HepG2 (cell line): ENCODE measurements at regions not wholly inside any gene's neighbourhood (a gene's known extent, or its start where the extent isn't known, plus 50 kb on each side); places are given as distances from the start of the nearest gene placed in this dataset.

ENCODE experiments used
- ATAC-seq: fragments of 200-7000 bp; cut with Tn5 transposase; 3 replicates; pipeline ENCODE4 v1.9.1; 2020; ENCODE audit warnings: mild to moderate bottlenecking, moderate library complexity
- BruUV-seq: library from RNA; stranded (reverse); fragments of 400-500 nt; replicated peaks from 2 replicates; lab custom pipeline; 2021; lab: Mats Ljungman, UMichigan
- CTCF ChIA-PET: fragments of 300-600 bp; formaldehyde crosslinking; extraction: SDS; loops from one replicate; lab custom pipeline; 2021; ENCODE audit warnings: low total read pairs, inconsistent platforms, low intra/inter-chr PET ratio; lab: Yijun Ruan, JAX
- POLR2A ChIA-PET: fragments of 350-600 bp; sonication (Branson Sonifier 250); formaldehyde crosslinking; loops from one replicate; lab custom pipeline; 2020; ENCODE audit warnings: antibody characterized with exemption, inconsistent platforms; lab: Yijun Ruan, JAX
- DNase-seq: peaks from one replicate; pipeline ENCODE4 v3.0.0-alpha.2; 2015; ENCODE audit warnings: low spot score
- FAIRE-seq: peaks from 3 replicates; lab custom pipeline; 2011; peaks lifted over from hg19 to GRCh38; lab: Jason Lieb, UNC
- H2AFZ ChIP-seq: one replicate; pipeline ENCODE4 v1.6.1; 2011; ENCODE audit warnings: low read length, inconsistent platforms
- H3K27ac ChIP-seq: fragments of 300-600 bp; 3 replicates; pipeline ENCODE4 v1.8.0; 2011; ENCODE audit warnings: mixed run types, mild to moderate bottlenecking, mixed read lengths, low read length, inconsistent platforms; ENCODE audit not compliant: insufficient read depth; ENCODE audit errors: extremely low read length
- H3K27me3 ChIP-seq, 2 experiments: fragments of 200-600 bp in 1 of 2; 2 replicates in 1 of 2; 3 replicates in 1 of 2; pipeline versions ENCODE4 v1.6.0 to v1.8.0; 2011; ENCODE audit warnings: low read length in 2 of 2, mild to moderate bottlenecking in 2 of 2, moderate library complexity in 2 of 2, inconsistent platforms in 1 of 2; ENCODE audit not compliant: insufficient read depth in 2 of 2, control insufficient read depth in 1 of 2
- H3K36me3 ChIP-seq, 2 experiments: fragments of 200-600 bp in 1 of 2; replicated peaks in 1 of 2; 2 replicates in 1 of 2; 3 replicates in 1 of 2; pipeline versions ENCODE4 v1.5.1 to v1.8.0; 2011; ENCODE audit warnings: low read length in 2 of 2, inconsistent platforms in 1 of 2; ENCODE audit not compliant: insufficient read depth in 2 of 2, control insufficient read depth in 1 of 2
- H3K4me1 ChIP-seq: 2 replicates; pipeline ENCODE4 v1.5.1; 2012; ENCODE audit warnings: low read length, inconsistent platforms; ENCODE audit not compliant: insufficient read depth
- H3K4me2 ChIP-seq: 2 replicates; pipeline ENCODE4 v1.6.0; 2011; ENCODE audit warnings: low read depth, low read length, inconsistent platforms
- H3K4me3 ChIP-seq, 3 experiments: fragments of 200-600 bp in 1 of 3; sonication (generic), shearing (Covaris generic) in 1 of 3; replicated peaks in 1 of 3; 2 replicates each; pipeline ENCODE4 v1.5.1; 2011 to 2016; ENCODE audit warnings: low read length in 3 of 3, inconsistent platforms in 2 of 3, low read depth in 2 of 3, mild to moderate bottlenecking in 2 of 3, control low read depth in 1 of 3, mixed read lengths in 1 of 3; ENCODE audit not compliant: insufficient read depth in 1 of 3
- H3K79me2 ChIP-seq: one replicate; pipeline ENCODE4 v1.6.1; 2011; ENCODE audit warnings: low read length, inconsistent platforms; ENCODE audit not compliant: insufficient read depth
- H3K9ac ChIP-seq: 2 replicates; pipeline ENCODE4 v1.6.0; 2011; ENCODE audit warnings: mild to moderate bottlenecking, low read depth, low read length, inconsistent platforms; ENCODE audit not compliant: insufficient read depth
- H3K9me3 ChIP-seq: 2 replicates; pipeline ENCODE4 v1.5.1; 2012; ENCODE audit warnings: mild to moderate bottlenecking, low read length
- H4K20me1 ChIP-seq: 2 replicates; pipeline ENCODE4 v1.6.0; 2011; ENCODE audit warnings: inconsistent platforms, mild to moderate bottlenecking, low read length, moderate library complexity; ENCODE audit not compliant: insufficient read depth
- HES4 ChIP-seq: sonication (generic); formaldehyde crosslinking; IDR thresholded peaks from 2 replicates; pipeline ENCODE4 v1.9.0; 2021; ENCODE audit warnings: mild to moderate bottlenecking, missing genetic modification reagents, borderline replicate concordance
- KLF16 ChIP-seq, 2 experiments: sonication (generic) in 1 of 2; formaldehyde crosslinking in 1 of 2; IDR thresholded peaks; 2 replicates each; pipeline versions ENCODE4 v1.6.1 to v1.8.0; 2016 to 2023; ENCODE audit warnings: missing genetic modification reagents in 2 of 2, missing compliant biosample characterization in 1 of 2
- NCOA2 ChIP-seq: sonication (generic); formaldehyde crosslinking; IDR thresholded peaks from 2 replicates; pipeline ENCODE4 v1.8.0; 2022; ENCODE audit warnings: inconsistent platforms
- NFE2 ChIP-seq: sonication (generic); formaldehyde crosslinking; IDR thresholded peaks from 2 replicates; pipeline ENCODE4 v1.4.0; 2020; ENCODE audit warnings: missing genetic modification reagents
- TCF7 ChIP-seq: sonication (generic); IDR thresholded peaks from 2 replicates; pipeline ENCODE4 v1.6.1; 2016; ENCODE audit warnings: antibody characterized with exemption, low read depth
- TOE1 ChIP-seq: sonication (generic); formaldehyde crosslinking; IDR thresholded peaks from 2 replicates; pipeline ENCODE4 v1.4.0; 2020; ENCODE audit warnings: mild to moderate bottlenecking, missing genetic modification reagents
- ZNF337 ChIP-seq: sonication (generic); formaldehyde crosslinking; IDR thresholded peaks from 2 replicates; pipeline ENCODE4 v1.5.1; 2020; ENCODE audit warnings: missing genetic modification reagents, low read depth, mild to moderate bottlenecking, borderline replicate concordance
- ZNF616 ChIP-seq: sonication (generic); formaldehyde crosslinking; IDR thresholded peaks from 2 replicates; pipeline ENCODE4 v1.5.0; 2020; ENCODE audit warnings: low read depth, mild to moderate bottlenecking, missing genetic modification reagents
- ZNF724P ChIP-seq: sonication (generic); formaldehyde crosslinking; IDR thresholded peaks from 2 replicates; pipeline ENCODE4 v1.8.0; 2022; ENCODE audit warnings: missing genetic modification reagents, borderline replicate concordance
- ZNF782 ChIP-seq: sonication (generic); formaldehyde crosslinking; IDR thresholded peaks from 2 replicates; pipeline ENCODE4 v1.4.0; 2020; ENCODE audit warnings: missing genetic modification reagents, mild to moderate bottlenecking, borderline replicate concordance
- WGBS: methylation state at CpG from one replicate; pipeline ENCODE4 v1.1.6; 2017; ENCODE audit warnings: low lambda C conversion rate; 5-methylcytosine and 5-hydroxymethylcytosine counted together
- in situ Hi-C: cut with HindIII; loops from 2 replicates; pipeline ENCODE4 v1.10.0; 2017; ENCODE audit warnings: low pct_unique_long_range_greater_than_20kb; ENCODE audit not compliant: extremely low pct_ligation_motif_present
- intact Hi-C: fragments of 100-400 bp; cut with micrococcal nuclease; formaldehyde crosslinking; loops from one replicate; pipeline ENCODE4 v1.10.0; 2022; ENCODE audit not compliant: unreplicated experiment
- TF ChIP-seq, protein P1 (sequence below): sonication (generic); formaldehyde crosslinking; IDR thresholded peaks from 2 replicates; pipeline ENCODE4 v1.4.0; 2020; ENCODE audit warnings: mild to moderate bottlenecking, missing genetic modification reagents
- TF ChIP-seq, protein P2 (sequence below): sonication (generic); formaldehyde crosslinking; conservative IDR thresholded peaks from 2 replicates; pipeline ENCODE4 v1.5.0; 2020; ENCODE audit warnings: missing genetic modification reagents
- TF ChIP-seq, protein P3 (sequence below): IDR thresholded peaks from 2 replicates; pipeline ENCODE4 v1.6.1; 2012; ENCODE audit warnings: low read length, improper control_type of control experiment
- TF ChIP-seq, protein P4 (sequence below): sonication (generic); formaldehyde crosslinking; IDR thresholded peaks from 2 replicates; pipeline ENCODE4 v1.8.1; 2023; ENCODE audit warnings: mild to moderate bottlenecking, moderate library complexity, missing genetic modification reagents
- TF ChIP-seq, protein P5 (sequence below): IDR thresholded peaks from 2 replicates; pipeline ENCODE4 v1.6.1; 2016
- TF ChIP-seq, protein P6 (sequence below): sonication (generic); formaldehyde crosslinking; IDR thresholded peaks from 2 replicates; pipeline ENCODE4 v1.4.0; 2020; ENCODE audit warnings: mild to moderate bottlenecking, missing genetic modification reagents

DNA sequence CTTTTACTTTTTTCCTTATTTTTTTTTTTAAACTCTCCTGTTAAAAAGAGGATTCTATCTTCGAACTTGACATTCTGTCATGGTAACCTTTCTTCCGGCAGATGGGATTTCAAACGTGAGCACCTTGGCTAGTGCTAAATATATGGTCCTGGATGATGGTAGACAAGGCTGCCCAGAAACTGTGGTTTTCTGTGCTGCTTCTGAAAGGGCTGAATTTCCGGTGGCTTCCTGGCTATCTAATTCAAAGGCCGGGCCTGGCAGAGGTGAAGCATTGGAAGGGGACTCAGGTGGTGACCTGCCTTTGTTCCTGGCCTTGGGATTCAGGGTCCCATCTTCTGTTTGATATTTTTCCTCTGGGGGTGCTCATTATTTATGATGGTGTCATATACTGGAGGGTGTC is 118.6 kb upstream of the MYL2 start:
- no peak for ATAC-seq
- Histone ChIP-seq H3K9me3 (no peaks in the 10 kb centered on the region), H4K20me1 (no peaks in the 10 kb centered on the region), H3K27me3 (peaks cover 1 to 36% of the 10 kb centered on the region in 2 experiments; a peak in 4 of 5 replicates), H3K9ac (no peak overlapping the region), H3K79me2 (no peaks in the 10 kb centered on the region), H3K4me2 (no peak overlapping the region), H2AFZ (no peak overlapping the region), H3K36me3 (no peaks in the 10 kb centered on the region), H3K4me1 (no peaks in the 10 kb centered on the region), H3K4me3 (no peak overlapping the region), H3K27ac (no peak overlapping the region)
- DNase-seq: no peak
- POLR2A ChIA-PET: no interaction called here
- CTCF ChIA-PET: no interaction called here
- 15% methylated on average over 5 of the region's 5 CpGs for WGBS
- FAIRE-seq: no peak
- no TSS peak for BruUV-seq
- intact Hi-C loops: no loop called here
- in situ Hi-C loops: no loop called here
- TF ChIP-seq KLF16 (CRISPR knock-in tag; IDR thresholded peaks at IDR 0.05) (no peak), ZNF724P (CRISPR knock-in tag) (no peak), ZNF616 (CRISPR knock-in tag) (no peak), ZNF337 (CRISPR knock-in tag) (no peak), TCF7 (no peak), NCOA2 (no peak), NFE2 (CRISPR knock-in tag) (no peak), ZNF782 (CRISPR knock-in tag) (no peak), HES4 (CRISPR knock-in tag) (no peak), TOE1 (CRISPR knock-in tag) (no peak)
- TF ChIP-seq, protein P1, sequence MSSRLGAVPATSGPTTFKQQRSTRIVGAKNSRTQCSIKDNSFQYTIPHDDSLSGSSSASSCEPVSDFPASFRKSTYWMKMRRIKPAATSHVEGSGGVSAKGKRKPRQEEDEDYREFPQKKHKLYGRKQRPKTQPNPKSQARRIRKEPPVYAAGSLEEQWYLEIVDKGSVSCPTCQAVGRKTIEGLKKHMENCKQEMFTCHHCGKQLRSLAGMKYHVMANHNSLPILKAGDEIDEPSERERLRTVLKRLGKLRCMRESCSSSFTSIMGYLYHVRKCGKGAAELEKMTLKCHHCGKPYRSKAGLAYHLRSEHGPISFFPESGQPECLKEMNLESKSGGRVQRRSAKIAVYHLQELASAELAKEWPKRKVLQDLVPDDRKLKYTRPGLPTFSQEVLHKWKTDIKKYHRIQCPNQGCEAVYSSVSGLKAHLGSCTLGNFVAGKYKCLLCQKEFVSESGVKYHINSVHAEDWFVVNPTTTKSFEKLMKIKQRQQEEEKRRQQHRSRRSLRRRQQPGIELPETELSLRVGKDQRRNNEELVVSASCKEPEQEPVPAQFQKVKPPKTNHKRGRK (CRISPR knock-in tag): no peak
- TF ChIP-seq, protein P2, sequence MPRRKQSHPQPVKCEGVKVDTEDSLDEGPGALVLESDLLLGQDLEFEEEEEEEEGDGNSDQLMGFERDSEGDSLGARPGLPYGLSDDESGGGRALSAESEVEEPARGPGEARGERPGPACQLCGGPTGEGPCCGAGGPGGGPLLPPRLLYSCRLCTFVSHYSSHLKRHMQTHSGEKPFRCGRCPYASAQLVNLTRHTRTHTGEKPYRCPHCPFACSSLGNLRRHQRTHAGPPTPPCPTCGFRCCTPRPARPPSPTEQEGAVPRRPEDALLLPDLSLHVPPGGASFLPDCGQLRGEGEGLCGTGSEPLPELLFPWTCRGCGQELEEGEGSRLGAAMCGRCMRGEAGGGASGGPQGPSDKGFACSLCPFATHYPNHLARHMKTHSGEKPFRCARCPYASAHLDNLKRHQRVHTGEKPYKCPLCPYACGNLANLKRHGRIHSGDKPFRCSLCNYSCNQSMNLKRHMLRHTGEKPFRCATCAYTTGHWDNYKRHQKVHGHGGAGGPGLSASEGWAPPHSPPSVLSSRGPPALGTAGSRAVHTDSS (CRISPR knock-in tag): no peak
- TF ChIP-seq, protein P3, sequence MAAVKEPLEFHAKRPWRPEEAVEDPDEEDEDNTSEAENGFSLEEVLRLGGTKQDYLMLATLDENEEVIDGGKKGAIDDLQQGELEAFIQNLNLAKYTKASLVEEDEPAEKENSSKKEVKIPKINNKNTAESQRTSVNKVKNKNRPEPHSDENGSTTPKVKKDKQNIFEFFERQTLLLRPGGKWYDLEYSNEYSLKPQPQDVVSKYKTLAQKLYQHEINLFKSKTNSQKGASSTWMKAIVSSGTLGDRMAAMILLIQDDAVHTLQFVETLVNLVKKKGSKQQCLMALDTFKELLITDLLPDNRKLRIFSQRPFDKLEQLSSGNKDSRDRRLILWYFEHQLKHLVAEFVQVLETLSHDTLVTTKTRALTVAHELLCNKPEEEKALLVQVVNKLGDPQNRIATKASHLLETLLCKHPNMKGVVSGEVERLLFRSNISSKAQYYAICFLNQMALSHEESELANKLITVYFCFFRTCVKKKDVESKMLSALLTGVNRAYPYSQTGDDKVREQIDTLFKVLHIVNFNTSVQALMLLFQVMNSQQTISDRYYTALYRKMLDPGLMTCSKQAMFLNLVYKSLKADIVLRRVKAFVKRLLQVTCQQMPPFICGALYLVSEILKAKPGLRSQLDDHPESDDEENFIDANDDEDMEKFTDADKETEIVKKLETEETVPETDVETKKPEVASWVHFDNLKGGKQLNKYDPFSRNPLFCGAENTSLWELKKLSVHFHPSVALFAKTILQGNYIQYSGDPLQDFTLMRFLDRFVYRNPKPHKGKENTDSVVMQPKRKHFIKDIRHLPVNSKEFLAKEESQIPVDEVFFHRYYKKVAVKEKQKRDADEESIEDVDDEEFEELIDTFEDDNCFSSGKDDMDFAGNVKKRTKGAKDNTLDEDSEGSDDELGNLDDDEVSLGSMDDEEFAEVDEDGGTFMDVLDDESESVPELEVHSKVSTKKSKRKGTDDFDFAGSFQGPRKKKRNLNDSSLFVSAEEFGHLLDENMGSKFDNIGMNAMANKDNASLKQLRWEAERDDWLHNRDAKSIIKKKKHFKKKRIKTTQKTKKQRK: no peak
- TF ChIP-seq, protein P4, sequence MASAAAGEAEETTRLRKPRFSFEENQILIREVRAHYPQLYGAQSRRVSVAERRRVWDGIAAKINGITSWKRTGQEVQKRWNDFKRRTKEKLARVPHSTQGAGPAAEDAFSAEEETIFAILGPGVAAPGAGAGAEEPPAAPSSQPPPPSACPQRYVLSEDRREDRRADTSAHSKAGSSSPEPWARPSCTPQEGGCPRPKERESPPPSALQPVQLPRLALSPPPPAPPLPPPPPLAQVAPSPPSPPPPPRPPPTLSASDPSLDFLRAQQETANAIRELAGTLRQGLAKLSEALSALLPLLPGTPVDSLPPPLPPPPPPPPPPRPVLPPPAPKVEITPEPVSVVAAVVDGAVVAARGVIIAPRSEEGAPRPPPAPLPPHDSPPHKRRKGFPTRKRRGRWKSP: no peak
- TF ChIP-seq, protein P5, sequence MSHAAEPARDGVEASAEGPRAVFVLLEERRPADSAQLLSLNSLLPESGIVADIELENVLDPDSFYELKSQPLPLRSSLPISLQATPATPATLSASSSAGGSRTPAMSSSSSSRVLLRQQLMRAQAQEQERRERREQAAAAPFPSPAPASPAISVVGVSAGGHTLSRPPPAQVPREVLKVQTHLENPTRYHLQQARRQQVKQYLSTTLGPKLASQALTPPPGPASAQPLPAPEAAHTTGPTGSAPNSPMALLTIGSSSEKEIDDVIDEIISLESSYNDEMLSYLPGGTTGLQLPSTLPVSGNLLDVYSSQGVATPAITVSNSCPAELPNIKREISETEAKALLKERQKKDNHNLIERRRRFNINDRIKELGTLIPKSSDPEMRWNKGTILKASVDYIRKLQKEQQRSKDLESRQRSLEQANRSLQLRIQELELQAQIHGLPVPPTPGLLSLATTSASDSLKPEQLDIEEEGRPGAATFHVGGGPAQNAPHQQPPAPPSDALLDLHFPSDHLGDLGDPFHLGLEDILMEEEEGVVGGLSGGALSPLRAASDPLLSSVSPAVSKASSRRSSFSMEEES (CRISPR knock-in tag): no peak
- TF ChIP-seq, protein P6, sequence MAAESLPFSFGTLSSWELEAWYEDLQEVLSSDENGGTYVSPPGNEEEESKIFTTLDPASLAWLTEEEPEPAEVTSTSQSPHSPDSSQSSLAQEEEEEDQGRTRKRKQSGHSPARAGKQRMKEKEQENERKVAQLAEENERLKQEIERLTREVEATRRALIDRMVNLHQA (CRISPR knock-in tag): no peak
